ENCODE measurements at regions not wholly inside any gene's neighbourhood (a gene's known extent, or its start where the extent isn't known, plus 50 kb on each side); places are given as distances from the start of the nearest gene placed in this dataset.

GRCh38 chr12:82300611-82301010 is 57.6 kb downstream of the CCDC59 start:
- TF ChIP-seq CTCF (IDR thresholded peaks at IDR 0.05 in 4 of 5, conservative IDR thresholded peaks at IDR 0.05 in 1 of 5) (no peak), POLR2A (IDR thresholded peaks at IDR 0.05) (no peak)

Data from gastrocnemius medialis (tissue), 4 donors.